ENCODE measurements at regions not wholly inside any gene's neighbourhood (a gene's known extent, or its start where the extent isn't known, plus 50 kb on each side); places are given as distances from the start of the nearest gene placed in this dataset.

- TF ChIP-seq SP7 (tag by site-specific recombination; IDR thresholded peaks at IDR 0.05) (no peak), ZNF140 (tag by site-specific recombination; IDR thresholded peaks at IDR 0.05) (no peak), CTCF (tag by site-specific recombination; IDR thresholded peaks at IDR 0.05) (no peak), ZNF133 (tag by site-specific recombination; IDR thresholded peaks at IDR 0.05) (no peak), TCF7L2 (IDR thresholded peaks at IDR 0.05; ENCODE audit: borderline replicate concordance, low read depth, low read length) (no peak), KLF10 (tag by site-specific recombination; IDR thresholded peaks at IDR 0.05) (no peak), MYNN (tag by site-specific recombination; IDR thresholded peaks at IDR 0.05; ENCODE audit: borderline replicate concordance) (no peak), BCL6B (tag by site-specific recombination; IDR thresholded peaks at IDR 0.05) (no peak), ZNF324 (tag by site-specific recombination; IDR thresholded peaks at IDR 0.05) (no peak), ZNF350 (tag by site-specific recombination; IDR thresholded peaks at IDR 0.05) (no peak), ZNF391 (tag by site-specific recombination; IDR thresholded peaks at IDR 0.05; ENCODE audit: borderline replicate concordance, low read depth) (no peak), MZF1 (tag by site-specific recombination; IDR thresholded peaks at IDR 0.05; ENCODE audit: borderline replicate concordance) (no peak)
Measured at GRCh38 chr2:221283896-221284545, 288.1 kb downstream of the EPHA4 start.
